ENCODE measurements at regions not wholly inside any gene's neighbourhood (a gene's known extent, or its start where the extent isn't known, plus 50 kb on each side); places are given as distances from the start of the nearest gene placed in this dataset.

- DNase-seq, result no peak
Observed at GRCh38 chr13:78420814-78421213, 182.5 kb downstream of the POU4F1 start.

GRCh38 chr13:78413887-78414553 lies 189.3 kb downstream of the POU4F1 start:
- no peak for DNase-seq

GRCh38 chr13:78410847-78411246 lies 192.5 kb downstream of the POU4F1 start:
- no peak for DNase-seq

- DNase-seq, result no peak
Observed at GRCh38 chr13:78410164-78410563, 193.2 kb downstream of the POU4F1 start.

- DNase-seq, result no peak
Observed at GRCh38 chr13:78409172-78409571, 194.2 kb downstream of the POU4F1 start.

GRCh38 chr13:78404846-78405360 lies 198.4 kb downstream of the POU4F1 start:
- DNase-seq, result peak; percentile 86

GRCh38 chr13:78402708-78403400 lies 200.5 kb downstream of the POU4F1 start:
- peak; percentile 78 for DNase-seq

- peak; percentile 61 for DNase-seq
Observed at GRCh38 chr13:78401873-78402707, 201.3 kb downstream of the POU4F1 start.

- no peak for DNase-seq
Observed at GRCh38 chr13:78398743-78399410, 204.5 kb downstream of the POU4F1 start.

- DNase-seq, result no peak
Observed at GRCh38 chr13:78393286-78394142, 209.8 kb downstream of the POU4F1 start.

GRCh38 chr13:78383899-78384298 lies 219.5 kb downstream of the POU4F1 start:
- no peak for DNase-seq

GRCh38 chr13:78383071-78383484 lies 220.3 kb downstream of the POU4F1 start:
- DNase-seq, result peak; percentile 48

GRCh38 chr13:78382491-78382890 lies 220.9 kb downstream of the POU4F1 start:
- peak; percentile 12 for DNase-seq

GRCh38 chr13:78376822-78377221 lies 226.5 kb downstream of the POU4F1 start:
- no peak for DNase-seq

- no peak for DNase-seq
Observed at GRCh38 chr13:78376033-78376432, 227.3 kb downstream of the POU4F1 start.

GRCh38 chr13:78372581-78372980 lies 230.8 kb downstream of the POU4F1 start:
- peak; percentile 19 for DNase-seq

GRCh38 chr13:78370231-78370630 lies 233.1 kb downstream of the POU4F1 start:
- DNase-seq, result no peak

- peak; percentile 4 for DNase-seq
Observed at GRCh38 chr13:78364711-78365110, 238.6 kb downstream of the POU4F1 start.

GRCh38 chr13:78341032-78341431 lies 262.3 kb downstream of the POU4F1 start:
- no peak for DNase-seq

GRCh38 chr13:78339927-78340326 lies 263.4 kb downstream of the POU4F1 start:
- no peak for DNase-seq

GRCh38 chr13:78334059-78334458 lies 269.3 kb downstream of the POU4F1 start:
- DNase-seq, result no peak

- DNase-seq, result no peak
Observed at GRCh38 chr13:78326633-78327032, 276.7 kb downstream of the POU4F1 start.

All from eye (tissue), 1 donor.